H9 (cell line): ENCODE measurements at regions not wholly inside any gene's neighbourhood (a gene's known extent, or its start where the extent isn't known, plus 50 kb on each side); places are given as distances from the start of the nearest gene placed in this dataset.

Experiments used
- DNase-seq: peaks from one replicate; pipeline ENCODE4 v3.0.0-alpha.2; 2017
- H2AFZ ChIP-seq: one replicate; pipeline ENCODE4 v1.6.1; 2013; ENCODE audit warnings: mild to moderate bottlenecking, low read length, control low read depth, moderate library complexity
- H2AK5ac ChIP-seq: 2 replicates; pipeline ENCODE4 v1.6.1; 2013; ENCODE audit warnings: low read length, control low read depth, mixed read lengths; ENCODE audit not compliant: insufficient read length
- H2BK120ac ChIP-seq: one replicate; pipeline ENCODE4 v1.6.1; 2013; ENCODE audit warnings: low read depth, mild to moderate bottlenecking, low read length, control low read depth, inconsistent platforms; ENCODE audit not compliant: poor library complexity, severe bottlenecking
- H2BK12ac ChIP-seq: 2 replicates; pipeline ENCODE4 v1.6.1; 2013; ENCODE audit warnings: low read length, control low read depth, mixed read lengths, low read depth; ENCODE audit not compliant: insufficient read length
- H2BK15ac ChIP-seq: 2 replicates; pipeline ENCODE4 v1.6.1; 2013; ENCODE audit warnings: low read depth, low read length, control low read depth
- H2BK20ac ChIP-seq: one replicate; pipeline ENCODE4 v1.6.1; 2013; ENCODE audit warnings: low read depth, mild to moderate bottlenecking, low read length, control low read depth, inconsistent platforms; ENCODE audit not compliant: poor library complexity, severe bottlenecking
- H2BK5ac ChIP-seq: 2 replicates; pipeline ENCODE4 v1.6.1; 2013; ENCODE audit warnings: low read length, control low read depth, mixed read lengths; ENCODE audit not compliant: insufficient read length
- H3K14ac ChIP-seq: 2 replicates; pipeline ENCODE4 v1.6.1; 2013; ENCODE audit warnings: low read length, control low read depth; ENCODE audit not compliant: insufficient read depth
- H3K18ac ChIP-seq: 2 replicates; pipeline ENCODE4 v1.6.1; 2013; ENCODE audit warnings: low read depth, mild to moderate bottlenecking, mixed read lengths, low read length, control low read depth; ENCODE audit not compliant: insufficient read length
- H3K23ac ChIP-seq: 2 replicates; pipeline ENCODE4 v1.6.1; 2013; ENCODE audit warnings: low read length, control low read depth, mixed read lengths, low read depth; ENCODE audit not compliant: insufficient read length
- H3K23me2 ChIP-seq: 2 replicates; pipeline ENCODE4 v1.6.1; 2013; ENCODE audit warnings: low read depth, mild to moderate bottlenecking, mixed read lengths, low read length, control low read depth; ENCODE audit not compliant: insufficient read length, poor library complexity, severe bottlenecking
- H3K27ac ChIP-seq: 2 replicates; pipeline ENCODE4 v1.5.1; 2013; ENCODE audit warnings: low read length, control low read depth, mixed read lengths, low read depth; ENCODE audit not compliant: insufficient read length
- H3K27me3 ChIP-seq: 2 replicates; pipeline ENCODE4 v1.6.1; 2013; ENCODE audit warnings: low read length, control low read depth, inconsistent platforms; ENCODE audit not compliant: insufficient read depth
- H3K4ac ChIP-seq: 2 replicates; pipeline ENCODE4 v1.6.1; 2013; ENCODE audit warnings: low read depth, mild to moderate bottlenecking, control low read depth, inconsistent platforms, low read length, moderate library complexity
- H3K4me1 ChIP-seq: 2 replicates; pipeline ENCODE4 v1.6.1; 2013; ENCODE audit warnings: low read length, control low read depth, inconsistent platforms; ENCODE audit not compliant: insufficient read depth
- H3K4me2 ChIP-seq: 2 replicates; pipeline ENCODE4 v1.6.1; 2013; ENCODE audit warnings: low read length, control low read depth, mixed read lengths; ENCODE audit not compliant: insufficient read length, insufficient read depth
- H3K56ac ChIP-seq: 2 replicates; pipeline ENCODE4 v1.6.1; 2013; ENCODE audit warnings: low read depth, mild to moderate bottlenecking, mixed read lengths, low read length, control low read depth; ENCODE audit not compliant: insufficient read length
- H3K79me1 ChIP-seq: 2 replicates; pipeline ENCODE4 v1.6.1; 2013; ENCODE audit warnings: low read depth, mild to moderate bottlenecking, moderate library complexity, low read length, control low read depth, inconsistent platforms; ENCODE audit not compliant: insufficient read depth, poor library complexity, severe bottlenecking
- H3K79me2 ChIP-seq: 2 replicates; pipeline ENCODE4 v1.6.1; 2013; ENCODE audit warnings: low read length, control low read depth, inconsistent platforms; ENCODE audit not compliant: insufficient read depth
- H3K9ac ChIP-seq: 2 replicates; pipeline ENCODE4 v1.6.1; 2013; ENCODE audit warnings: low read length, control low read depth, mixed read lengths; ENCODE audit not compliant: insufficient read length; ENCODE audit errors: extremely low read depth
- H3K9me3 ChIP-seq: one replicate; pipeline ENCODE4 v1.6.1; 2013; ENCODE audit warnings: low read depth, low read length, inconsistent platforms; ENCODE audit not compliant: control insufficient read depth
- H3T11ph ChIP-seq: one replicate; pipeline ENCODE4 v1.6.1; 2013; ENCODE audit warnings: mild to moderate bottlenecking, low read length, control low read depth, inconsistent platforms
- H4K20me1 ChIP-seq: one replicate; pipeline ENCODE4 v1.6.1; 2013; ENCODE audit not compliant: control insufficient read depth, insufficient read length, insufficient read depth
- H4K5ac ChIP-seq: 2 replicates; pipeline ENCODE4 v1.6.1; 2013; ENCODE audit warnings: low read depth, mild to moderate bottlenecking, mixed read lengths, low read length, control low read depth; ENCODE audit not compliant: insufficient read length
- H4K8ac ChIP-seq: replicated peaks from 2 replicates; pipeline ENCODE4 v1.6.1; 2013; ENCODE audit warnings: low read length, control low read depth, mixed read lengths, low read depth; ENCODE audit not compliant: insufficient read length
- H4K91ac ChIP-seq: 2 replicates; pipeline ENCODE4 v1.6.1; 2013; ENCODE audit warnings: low read depth, mild to moderate bottlenecking, moderate library complexity, mixed read lengths, low read length, control low read depth; ENCODE audit not compliant: insufficient read length
- H3K27ac Mint-ChIP-seq, 3 experiments: 2 replicates in 2 of 3; 3 replicates in 1 of 3; pipeline ENCODE4 v1.8.0; 2020 to 2021; ENCODE audit warnings: mixed read lengths in 3 of 3, mild to moderate bottlenecking in 1 of 3, moderate library complexity in 1 of 3
- H3K27me3 Mint-ChIP-seq: 2 replicates; pipeline ENCODE4 v1.8.0; 2021; ENCODE audit warnings: low read depth, mild to moderate bottlenecking, moderate library complexity, mixed read lengths
- H3K36me3 Mint-ChIP-seq, 3 experiments: 2 replicates in 2 of 3; 3 replicates in 1 of 3; pipeline ENCODE4 v1.8.0; 2020 to 2021; ENCODE audit warnings: low read depth in 3 of 3, mixed read lengths in 3 of 3; ENCODE audit not compliant: insufficient read depth in 1 of 3
- H3K4me1 Mint-ChIP-seq, 2 experiments: 2 replicates each; pipeline ENCODE4 v1.8.0; 2020; ENCODE audit warnings: mixed read lengths in 2 of 2
- H3K4me3 Mint-ChIP-seq, 2 experiments: 2 replicates in 1 of 2; 3 replicates in 1 of 2; pipeline ENCODE4 v1.8.0; 2020 to 2021; ENCODE audit warnings: mild to moderate bottlenecking in 2 of 2, mixed read lengths in 2 of 2, moderate library complexity in 1 of 2
- H3K9me3 Mint-ChIP-seq, 2 experiments: 2 replicates in 1 of 2; 3 replicates in 1 of 2; pipeline ENCODE4 v1.8.0; 2020; ENCODE audit warnings: mild to moderate bottlenecking in 2 of 2, mixed read lengths in 2 of 2, moderate library complexity in 1 of 2
- WGBS: extraction: QIAGEN DNeasy Blood & Tissue Kit; methylation state at CpG from one replicate; pipeline ENCODE4 v1.1.7; 2013; ENCODE audit warnings: missing lambda C conversion rate, low lambda C conversion rate, mixed read lengths; ENCODE audit not compliant: insufficient read length; ENCODE audit errors: extremely low coverage; 5-methylcytosine and 5-hydroxymethylcytosine counted together
- TF ChIP-seq, protein P1 (sequence below): fragments of 200-600 bp; sonication (generic); conservative IDR thresholded peaks from 3 replicates; pipeline ENCODE4 v1.8.0; 2021; ENCODE audit warnings: antibody characterized with exemption, mild to moderate bottlenecking

DNA sequence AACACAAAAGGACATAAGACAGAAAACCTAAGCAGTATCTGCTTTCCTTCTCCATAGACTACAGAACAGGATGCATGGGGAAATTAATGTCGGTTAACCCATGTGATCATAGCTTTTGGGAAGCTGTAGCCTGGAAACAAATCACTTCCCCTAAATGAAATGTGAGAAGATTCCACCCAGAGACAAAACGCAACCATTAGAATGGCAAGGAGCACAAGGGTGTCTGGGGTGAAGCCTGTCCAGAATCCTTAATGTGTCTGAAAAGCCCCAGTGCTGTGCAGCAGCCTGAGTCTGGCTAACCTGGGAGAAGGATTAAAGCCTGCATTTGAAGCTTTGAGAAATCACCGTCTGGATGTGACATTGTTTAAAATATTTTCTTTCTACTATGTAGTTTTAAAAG is 213.3 kb downstream of the ANKRD50 start:
- H3K4me2 ChIP-seq = no peak overlapping the region
- no peak overlapping the region for H2BK15ac ChIP-seq
- no peak overlapping the region for H3K14ac ChIP-seq
- H3T11ph ChIP-seq = no peak overlapping the region
- no peak overlapping the region for H4K91ac ChIP-seq
- H3K4ac ChIP-seq = no peak overlapping the region
- H3K18ac ChIP-seq = no peak overlapping the region
- H3K79me1 ChIP-seq = no peaks in the 10 kb centered on the region
- H4K5ac ChIP-seq = no peak overlapping the region
- H4K20me1 ChIP-seq = no peaks in the 10 kb centered on the region
- WGBS = no CpG with 5 or more reads among the region's 3 CpGs
- no peak overlapping the region for H2BK20ac ChIP-seq
- no peak overlapping the region for H3K23ac ChIP-seq
- H3K27ac ChIP-seq = no peak overlapping the region
- Mint-ChIP-seq H3K4me1 (peaks cover 0 to 7% of the 10 kb centered on the region in 2 experiments), H3K4me3 (no peak overlapping the region), H3K27ac (peak overlapping the region in 2 of 3 experiments; percentile 0 to 16; a peak in 1 of 7 replicates), H3K36me3 (no peaks in the 10 kb centered on the region), H3K9me3 (no peaks in the 10 kb centered on the region), H3K27me3 (no peaks in the 10 kb centered on the region)
- no peaks in the 10 kb centered on the region for H3K4me1 ChIP-seq
- H2AK5ac ChIP-seq = no peak overlapping the region
- H3K9me3 ChIP-seq = no peaks in the 10 kb centered on the region
- no peak overlapping the region for H2BK120ac ChIP-seq
- no peak overlapping the region for H3K9ac ChIP-seq
- DNase-seq = no peak
- H3K23me2 ChIP-seq = no peaks in the 10 kb centered on the region
- TF ChIP-seq, protein P1, sequence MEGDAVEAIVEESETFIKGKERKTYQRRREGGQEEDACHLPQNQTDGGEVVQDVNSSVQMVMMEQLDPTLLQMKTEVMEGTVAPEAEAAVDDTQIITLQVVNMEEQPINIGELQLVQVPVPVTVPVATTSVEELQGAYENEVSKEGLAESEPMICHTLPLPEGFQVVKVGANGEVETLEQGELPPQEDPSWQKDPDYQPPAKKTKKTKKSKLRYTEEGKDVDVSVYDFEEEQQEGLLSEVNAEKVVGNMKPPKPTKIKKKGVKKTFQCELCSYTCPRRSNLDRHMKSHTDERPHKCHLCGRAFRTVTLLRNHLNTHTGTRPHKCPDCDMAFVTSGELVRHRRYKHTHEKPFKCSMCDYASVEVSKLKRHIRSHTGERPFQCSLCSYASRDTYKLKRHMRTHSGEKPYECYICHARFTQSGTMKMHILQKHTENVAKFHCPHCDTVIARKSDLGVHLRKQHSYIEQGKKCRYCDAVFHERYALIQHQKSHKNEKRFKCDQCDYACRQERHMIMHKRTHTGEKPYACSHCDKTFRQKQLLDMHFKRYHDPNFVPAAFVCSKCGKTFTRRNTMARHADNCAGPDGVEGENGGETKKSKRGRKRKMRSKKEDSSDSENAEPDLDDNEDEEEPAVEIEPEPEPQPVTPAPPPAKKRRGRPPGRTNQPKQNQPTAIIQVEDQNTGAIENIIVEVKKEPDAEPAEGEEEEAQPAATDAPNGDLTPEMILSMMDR = no peak
- no peak overlapping the region for H2BK5ac ChIP-seq
- no peak overlapping the region for H4K8ac ChIP-seq
- no peak overlapping the region for H2BK12ac ChIP-seq
- H3K56ac ChIP-seq = no peak overlapping the region
- H2AFZ ChIP-seq = peak overlapping the region; percentile 92
- H3K79me2 ChIP-seq = no peaks in the 10 kb centered on the region
- no peaks in the 10 kb centered on the region for H3K27me3 ChIP-seq
